RWPE2 (cell line): ENCODE measurements at regions not wholly inside any gene's neighbourhood (a gene's known extent, or its start where the extent isn't known, plus 50 kb on each side); places are given as distances from the start of the nearest gene placed in this dataset.

Experiments used
- ATAC-seq: fragments of 200-7000 bp; cut with Tn5 transposase; 3 replicates; pipeline ENCODE4 v1.9.1; 2021; ENCODE audit warnings: low read depth
- DNase-seq: peaks from one replicate; pipeline ENCODE4 v3.0.0-alpha.2; 2020; ENCODE audit warnings: low spot score
- H3K27ac ChIP-seq: fragments of 450-650 bp; 2 replicates; pipeline ENCODE4 v1.5.1; 2017; ENCODE audit warnings: mild to moderate bottlenecking; ENCODE audit not compliant: poor library complexity, severe bottlenecking
- H3K27me3 ChIP-seq: fragments of 250-450 bp; sonication (Bioruptor Pico); 2 replicates; pipeline ENCODE4 v1.5.1; 2021; ENCODE audit warnings: mild to moderate bottlenecking, moderate library complexity; ENCODE audit not compliant: insufficient read depth, poor library complexity, severe bottlenecking
- H3K36me3 ChIP-seq: fragments of 250-450 bp; sonication (Bioruptor Pico); 2 replicates; pipeline ENCODE4 v1.5.1; 2020; ENCODE audit warnings: low read depth, mild to moderate bottlenecking, moderate library complexity
- H3K4me1 ChIP-seq: fragments of 250-450 bp; sonication (Bioruptor Pico); 2 replicates; pipeline ENCODE4 v1.5.1; 2021; ENCODE audit warnings: mild to moderate bottlenecking, moderate library complexity; ENCODE audit not compliant: insufficient read depth, poor library complexity, severe bottlenecking
- H3K4me3 ChIP-seq: fragments of 250-450 bp; sonication (Bioruptor Pico); 2 replicates; pipeline ENCODE4 v1.5.1; 2021; ENCODE audit warnings: mild to moderate bottlenecking, moderate library complexity; ENCODE audit not compliant: severe bottlenecking
- H3K9me3 ChIP-seq: fragments of 250-450 bp; sonication (Bioruptor Pico); 2 replicates; pipeline ENCODE4 v1.5.1; 2021; ENCODE audit warnings: mild to moderate bottlenecking, moderate library complexity; ENCODE audit not compliant: severe bottlenecking
- CTCF ChIP-seq: fragments of 450-650 bp; IDR thresholded peaks from one replicate; pipeline ENCODE4 v1.5.1; 2017; ENCODE audit warnings: mild to moderate bottlenecking, moderate library complexity; ENCODE audit not compliant: poor library complexity, severe bottlenecking

DNA sequence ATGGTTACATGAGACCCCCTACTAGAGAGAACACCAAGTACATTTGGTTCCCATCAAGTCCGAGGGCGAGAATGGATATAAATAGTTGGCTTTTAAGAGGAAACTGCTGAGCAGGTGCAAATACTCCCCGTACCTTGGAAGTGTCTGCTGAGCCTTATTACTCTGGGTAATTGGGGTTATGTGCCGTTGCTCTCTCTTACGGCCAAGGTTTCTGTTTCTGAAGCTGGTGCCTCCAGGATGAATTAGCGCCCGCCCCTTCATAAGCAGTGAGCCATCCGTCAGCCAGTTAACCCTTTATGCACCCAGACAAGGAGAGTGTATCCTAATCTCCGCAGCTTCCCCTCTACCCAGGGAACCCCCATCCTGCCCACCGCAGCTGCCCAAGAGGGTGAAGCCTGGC is 90.4 kb upstream of the AJAP1 start:
- ATAC-seq (no peak), DNase-seq (no peak)
- Histone ChIP-seq H3K4me3 (no peak overlapping the region), H3K36me3 (no peaks in the 10 kb centered on the region), H3K27ac (no peak overlapping the region), H3K9me3 (no peaks in the 10 kb centered on the region), H3K27me3 (no peaks in the 10 kb centered on the region), H3K4me1 (no peaks in the 10 kb centered on the region)
- TF ChIP-seq CTCF = no peak

- ATAC-seq (no peak), DNase-seq (no peak)
- Histone ChIP-seq H3K9me3 (no peaks in the 10 kb centered on the region), H3K4me1 (no peaks in the 10 kb centered on the region), H3K4me3 (no peak overlapping the region), H3K36me3 (no peaks in the 10 kb centered on the region), H3K27ac (no peak overlapping the region), H3K27me3 (peaks cover 4% of the 10 kb centered on the region)
- no peak for TF ChIP-seq CTCF
These were observed 89.2 kb upstream of the AJAP1 start for GRCh38 chr1:4565166-4565565.

DNA sequence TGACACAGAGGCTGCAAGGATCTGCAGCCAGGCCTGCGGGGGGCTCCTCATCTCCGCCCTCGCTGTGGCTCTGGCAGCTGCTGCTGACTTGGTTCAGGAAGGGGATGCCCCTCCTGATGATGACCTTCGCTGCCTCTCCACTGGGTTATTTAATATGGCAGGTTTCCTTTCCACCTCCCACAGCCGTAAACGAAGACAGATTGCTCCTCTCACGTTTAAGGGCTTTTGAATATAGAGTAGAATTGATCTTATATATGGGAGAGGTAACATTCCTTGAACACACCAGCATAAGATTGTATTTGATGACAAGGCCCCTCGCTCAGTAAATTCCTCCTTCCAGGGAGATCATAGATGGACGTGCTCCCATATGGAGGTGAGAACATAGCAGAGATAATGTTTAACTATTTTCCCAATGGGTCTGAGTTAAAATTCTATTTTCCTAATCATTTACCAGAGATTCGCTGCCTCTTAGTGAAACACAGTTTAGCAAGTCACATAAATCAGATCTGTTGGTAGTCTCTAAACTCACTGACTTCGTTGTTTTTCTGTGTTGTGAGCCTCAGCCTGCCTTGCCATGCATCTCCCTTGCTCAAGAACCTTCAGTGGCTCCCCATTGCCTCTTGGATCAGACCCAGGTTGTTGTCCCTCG is 88.5 kb upstream of the AJAP1 start:
- Histone ChIP-seq H3K9me3 (no peaks in the 10 kb centered on the region), H3K36me3 (no peaks in the 10 kb centered on the region), H3K4me1 (no peaks in the 10 kb centered on the region), H3K27me3 (peaks cover 4% of the 10 kb centered on the region), H3K27ac (no peak overlapping the region), H3K4me3 (no peak overlapping the region)
- no peak for TF ChIP-seq CTCF
- DNase-seq (no peak), ATAC-seq (no peak)

DNA sequence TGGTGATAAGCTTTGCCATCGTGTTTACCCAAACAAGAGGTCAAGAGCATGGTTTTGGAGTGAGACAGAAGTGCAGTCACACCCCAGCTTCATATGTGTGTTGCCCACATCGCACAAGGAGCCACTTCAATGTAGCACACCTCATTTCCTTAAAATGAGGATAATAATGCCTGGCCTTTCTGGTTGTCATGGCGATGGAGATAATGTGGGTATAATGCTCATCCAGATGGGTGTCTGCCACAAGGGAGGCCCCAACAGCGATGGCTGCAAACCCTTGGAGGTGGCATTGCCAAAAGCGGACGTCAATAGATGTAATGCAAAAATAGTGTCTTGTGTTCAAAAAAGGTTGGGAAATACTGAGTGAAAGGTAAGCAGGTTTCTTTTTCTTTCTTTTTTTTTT is 83.1 kb upstream of the AJAP1 start:
- Histone ChIP-seq H3K27ac (no peak overlapping the region), H3K27me3 (peaks cover 13% of the 10 kb centered on the region), H3K9me3 (no peaks in the 10 kb centered on the region), H3K4me1 (no peaks in the 10 kb centered on the region), H3K36me3 (no peaks in the 10 kb centered on the region), H3K4me3 (no peak overlapping the region)
- DNase-seq (no peak), ATAC-seq (no peak)
- TF ChIP-seq CTCF = no peak

DNA sequence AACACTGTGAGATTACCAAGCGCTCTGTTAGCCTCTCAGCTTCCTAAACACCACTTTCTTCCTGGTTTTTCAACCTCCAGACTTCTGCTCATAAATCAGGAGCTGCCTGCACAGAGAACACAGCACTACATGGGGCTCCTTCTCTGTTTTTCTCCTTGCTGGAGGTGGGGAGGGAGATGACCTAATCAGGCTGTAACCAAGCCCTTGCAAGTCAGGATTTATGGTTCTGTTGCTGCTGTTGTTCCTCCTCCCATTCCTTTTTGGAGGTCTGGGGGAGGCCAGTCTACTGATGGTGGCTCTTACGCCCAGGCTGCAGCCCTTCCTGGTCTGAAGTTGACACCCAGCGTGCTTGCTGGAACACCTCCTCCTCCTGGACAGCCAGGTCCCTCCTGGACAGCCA is 80.9 kb upstream of the AJAP1 start:
- H3K4me1 ChIP-seq = no peaks in the 10 kb centered on the region
- no peak for ATAC-seq

More for the DNA sequence above, 80.9 kb upstream of the AJAP1 start:
- Histone ChIP-seq H3K36me3 (no peaks in the 10 kb centered on the region), H3K27ac (no peak overlapping the region), H3K27me3 (peaks cover 13% of the 10 kb centered on the region), H3K4me3 (no peak overlapping the region), H3K9me3 (no peaks in the 10 kb centered on the region)
- TF ChIP-seq CTCF = no peak
- no peak for DNase-seq
